Endothelial cell of umbilical vein (primary cell): ENCODE measurements at regions not wholly inside any gene's neighbourhood (a gene's known extent, or its start where the extent isn't known, plus 50 kb on each side); places are given as distances from the start of the nearest gene placed in this dataset.

Experiments
- BruUV-seq: library from RNA; stranded (reverse); fragments of 400-500 nt; replicated peaks from 2 replicates; lab custom pipeline; 2021; lab: Mats Ljungman, UMichigan
- CTCF ChIA-PET: fragments of 300-600, 350-600 bp; sonication (Branson Sonifier 250); formaldehyde crosslinking; loops from one replicate; lab custom pipeline; 2021; ENCODE audit warnings: antibody characterized with exemption, inconsistent platforms; lab: Charles Lee
- POLR2A ChIA-PET: fragments of 300-600, 350-600 bp; sonication (Branson Sonifier 250); formaldehyde crosslinking; loops from one replicate; lab custom pipeline; 2021; ENCODE audit warnings: antibody characterized with exemption, inconsistent platforms; lab: Charles Lee
- DNase-seq: peaks from one replicate; pipeline ENCODE4 v3.0.0-alpha.2; 2011; ENCODE audit warnings: low read depth, low spot score
- FAIRE-seq: peaks from 2 replicates; lab custom pipeline; 2011; peaks lifted over from hg19 to GRCh38; lab: Jason Lieb, UNC
- H2AFZ ChIP-seq: 2 replicates; pipeline ENCODE4 v1.6.0; 2012; ENCODE audit warnings: low read depth, low read length, control low read depth, inconsistent platforms
- H3K27ac ChIP-seq: 2 replicates; pipeline ENCODE4 v1.5.1; 2011; ENCODE audit warnings: low read depth, mild to moderate bottlenecking, control low read depth, low read length, moderate library complexity; ENCODE audit not compliant: insufficient read depth
- H3K27me3 ChIP-seq, 2 experiments: 2 replicates each; pipeline versions ENCODE4 v1.6.0 to v1.6.1; 2011; ENCODE audit warnings: low read length in 2 of 2, mixed read lengths in 1 of 2; ENCODE audit not compliant: control insufficient read depth in 2 of 2, insufficient read depth in 2 of 2
- H3K36me3 ChIP-seq, 2 experiments: 2 replicates in 1 of 2; 3 replicates in 1 of 2; pipeline ENCODE4 v1.5.1; 2011; ENCODE audit warnings: low read length in 2 of 2, mild to moderate bottlenecking in 1 of 2, moderate library complexity in 1 of 2; ENCODE audit not compliant: control insufficient read depth in 2 of 2, insufficient read depth in 2 of 2; ENCODE audit errors: extremely low read depth in 1 of 2
- H3K4me1 ChIP-seq: 3 replicates; pipeline ENCODE4 v1.5.1; 2011; ENCODE audit warnings: mild to moderate bottlenecking, low read length; ENCODE audit not compliant: control insufficient read depth, insufficient read depth; ENCODE audit errors: extremely low read depth
- H3K4me2 ChIP-seq: 2 replicates; pipeline ENCODE4 v1.6.1; 2011; ENCODE audit warnings: low read length, control low read depth, mixed read lengths; ENCODE audit not compliant: insufficient read depth
- H3K4me3 ChIP-seq, 3 experiments: fragments of 200-600 bp in 1 of 3; sonication (generic), shearing (Covaris generic) in 1 of 3; replicated peaks in 1 of 3; 2 replicates each; pipeline ENCODE4 v1.5.1; 2011 to 2016; ENCODE audit warnings: control low read depth in 3 of 3, low read length in 3 of 3, mild to moderate bottlenecking in 2 of 3, inconsistent platforms in 1 of 3, low read depth in 1 of 3, moderate library complexity in 1 of 3; ENCODE audit not compliant: insufficient read depth in 1 of 3
- H3K79me2 ChIP-seq: 2 replicates; pipeline ENCODE4 v1.6.0; 2012; ENCODE audit warnings: low read length, inconsistent platforms; ENCODE audit not compliant: control insufficient read depth, insufficient read depth
- H3K9ac ChIP-seq: replicated peaks from 2 replicates; pipeline ENCODE3; 2011; ENCODE audit warnings: low read length, control low read depth; ENCODE audit not compliant: insufficient read depth; ENCODE audit errors: extremely low read depth
- H3K9me1 ChIP-seq: replicated peaks from 3 replicates; pipeline ENCODE4 v1.6.0; 2011; ENCODE audit warnings: mild to moderate bottlenecking, low read length; ENCODE audit not compliant: control insufficient read depth, insufficient read depth; ENCODE audit errors: extremely low read depth
- H3K9me3 ChIP-seq: replicated peaks from 2 replicates; pipeline ENCODE4 v1.5.1; 2012; ENCODE audit warnings: low read length, inconsistent platforms; ENCODE audit not compliant: control insufficient read depth, insufficient read depth
- H4K20me1 ChIP-seq: replicated peaks from 2 replicates; pipeline ENCODE3; 2011; ENCODE audit warnings: mild to moderate bottlenecking, low read length; ENCODE audit not compliant: control insufficient read depth, insufficient read depth; ENCODE audit errors: extremely low read depth
- EZH2 ChIP-seq: IDR thresholded peaks from 2 replicates; pipeline ENCODE4 v1.6.1; 2012; ENCODE audit warnings: borderline replicate concordance, low read depth, mild to moderate bottlenecking, moderate library complexity, low read length, inconsistent platforms; ENCODE audit not compliant: severe bottlenecking
- FOS ChIP-seq: IDR thresholded peaks from 2 replicates; pipeline ENCODE4 v1.6.1; 2011; ENCODE audit warnings: mild to moderate bottlenecking, low read length, moderate library complexity, borderline replicate concordance; ENCODE audit not compliant: insufficient read depth
- GATA2 ChIP-seq: IDR thresholded peaks from 2 replicates; pipeline ENCODE4 v1.7.0; 2011; ENCODE audit warnings: low read depth, mild to moderate bottlenecking, moderate library complexity, mixed read lengths, low read length; ENCODE audit not compliant: insufficient read length, insufficient read depth
- JUN ChIP-seq: IDR thresholded peaks from 2 replicates; pipeline ENCODE4 v1.6.1; 2011; ENCODE audit warnings: borderline replicate concordance, low read depth; ENCODE audit not compliant: insufficient read length, insufficient read depth
- MAX ChIP-seq: IDR thresholded peaks from 2 replicates; pipeline ENCODE4 v1.6.1; 2011; ENCODE audit not compliant: insufficient read depth, insufficient read length
- MYC ChIP-seq: IDR thresholded peaks from one replicate; pipeline ENCODE4 v1.6.1; 2011; ENCODE audit warnings: mild to moderate bottlenecking, low read depth, low read length
- POLR2A ChIP-seq: IDR thresholded peaks from 2 replicates; pipeline ENCODE4 v1.6.1; 2012; ENCODE audit warnings: low read depth, mild to moderate bottlenecking, control low read depth, low read length
- POLR2AphosphoS5 ChIP-seq: IDR thresholded peaks from 2 replicates; pipeline ENCODE4 v1.6.1; 2012; ENCODE audit warnings: low read depth, mild to moderate bottlenecking, control low read depth, low read length, moderate library complexity; ENCODE audit not compliant: insufficient read depth
- dilution Hi-C: fragments of 300-500 bp; cut with MboI; formaldehyde crosslinking; loops from one replicate; pipeline ENCODE4 v1.15.0; 2019; ENCODE audit warnings: low sequenced_read_pairs; ENCODE audit not compliant: extremely low pct_ligation_motif_present
- intact Hi-C: fragments of 100-400 bp; cut with micrococcal nuclease; formaldehyde crosslinking; loops from one replicate; pipeline ENCODE4 v1.10.0; 2022
- TF ChIP-seq, protein P1 (sequence below), 2 donors: IDR thresholded peaks; 1 replicate in 1 of 2; 2 replicates in 1 of 2; pipeline ENCODE4 v1.5.1; 2011; ENCODE audit warnings: low read length in 2 of 2, mild to moderate bottlenecking in 2 of 2, moderate library complexity in 2 of 2, control low read depth in 1 of 2, inconsistent platforms in 1 of 2, low read depth in 1 of 2; ENCODE audit not compliant: insufficient read depth in 1 of 2; ENCODE audit errors: extremely low read depth in 1 of 2

DNA sequence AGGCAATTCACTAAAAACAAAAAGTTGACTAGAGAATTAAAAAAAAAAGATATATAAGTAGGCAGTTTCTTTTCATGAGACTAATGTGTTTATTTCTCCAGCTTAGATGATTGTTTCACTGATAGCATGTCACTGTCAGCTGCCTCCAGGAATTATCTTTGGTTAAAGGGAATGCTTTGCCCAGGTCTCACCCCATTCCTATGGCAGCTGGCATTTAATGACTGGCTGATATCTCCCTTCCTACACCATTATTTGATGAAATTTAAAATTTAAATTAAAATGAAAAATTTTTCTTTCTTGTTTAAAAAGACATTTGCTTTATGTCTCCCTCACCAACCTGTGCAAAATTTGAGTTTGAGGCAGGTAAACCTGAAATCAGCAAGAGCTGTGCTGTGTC lies 214.5 kb upstream of the PRSS1 start:
- DNase-seq (no peak), FAIRE-seq (no peak)
- H3K4me2 ChIP-seq, result no peak overlapping the region
- H3K27me3 ChIP-seq, result no peaks in the 10 kb centered on the region
- no peak overlapping the region for H2AFZ ChIP-seq
- BruUV-seq, result no TSS peak
- no peak overlapping the region for H3K4me3 ChIP-seq
- no peak overlapping the region for H3K27ac ChIP-seq
- intact Hi-C loops, result loop anchor here (1.0 to 5.0 kb wide), 15 partner anchors 22 to 469 kb away; no protein-coding TSS in a partner anchor
- H4K20me1 ChIP-seq, result no peaks in the 10 kb centered on the region
- no peaks in the 10 kb centered on the region for H3K9me1 ChIP-seq
- no peak overlapping the region for H3K9ac ChIP-seq
- H3K36me3 ChIP-seq, result no peaks in the 10 kb centered on the region
- H3K4me1 ChIP-seq, result peaks cover 32% of the 10 kb centered on the region
- no peaks in the 10 kb centered on the region for H3K9me3 ChIP-seq
- H3K79me2 ChIP-seq, result no peaks in the 10 kb centered on the region
- CTCF ChIA-PET, result interaction anchor here (0.5 to 5.2 kb wide), 75 partner anchors 9 to 682 kb away, joined by 3 to 181 read pairs (median 6); no protein-coding TSS in a partner anchor
- TF ChIP-seq POLR2A (no peak), GATA2 (no peak), FOS (no peak), JUN (no peak), EZH2 (no peak), MYC (no peak), POLR2AphosphoS5 (no peak), MAX (no peak)
- TF ChIP-seq, protein P1, sequence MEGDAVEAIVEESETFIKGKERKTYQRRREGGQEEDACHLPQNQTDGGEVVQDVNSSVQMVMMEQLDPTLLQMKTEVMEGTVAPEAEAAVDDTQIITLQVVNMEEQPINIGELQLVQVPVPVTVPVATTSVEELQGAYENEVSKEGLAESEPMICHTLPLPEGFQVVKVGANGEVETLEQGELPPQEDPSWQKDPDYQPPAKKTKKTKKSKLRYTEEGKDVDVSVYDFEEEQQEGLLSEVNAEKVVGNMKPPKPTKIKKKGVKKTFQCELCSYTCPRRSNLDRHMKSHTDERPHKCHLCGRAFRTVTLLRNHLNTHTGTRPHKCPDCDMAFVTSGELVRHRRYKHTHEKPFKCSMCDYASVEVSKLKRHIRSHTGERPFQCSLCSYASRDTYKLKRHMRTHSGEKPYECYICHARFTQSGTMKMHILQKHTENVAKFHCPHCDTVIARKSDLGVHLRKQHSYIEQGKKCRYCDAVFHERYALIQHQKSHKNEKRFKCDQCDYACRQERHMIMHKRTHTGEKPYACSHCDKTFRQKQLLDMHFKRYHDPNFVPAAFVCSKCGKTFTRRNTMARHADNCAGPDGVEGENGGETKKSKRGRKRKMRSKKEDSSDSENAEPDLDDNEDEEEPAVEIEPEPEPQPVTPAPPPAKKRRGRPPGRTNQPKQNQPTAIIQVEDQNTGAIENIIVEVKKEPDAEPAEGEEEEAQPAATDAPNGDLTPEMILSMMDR (IDR thresholded peaks at IDR 0.05; ENCODE audit: extremely low read depth in 1 of 2, insufficient read depth in 1 of 2, low read depth in 1 of 2, low read length in 2 of 2), result no peak
- dilution Hi-C loops, result no loop called here
- POLR2A ChIA-PET, result interaction anchor here (0.9 kb wide), 1 partner anchor 248 kb away, joined by 4 read pairs; no protein-coding TSS in a partner anchor
